Body of pancreas (tissue), 4 donors: ENCODE measurements at regions not wholly inside any gene's neighbourhood (a gene's known extent, or its start where the extent isn't known, plus 50 kb on each side); places are given as distances from the start of the nearest gene placed in this dataset.

Experiments used
- ATAC-seq: fragments of 150-250 bp; one replicate; pipeline ENCODE4 v1.9.1; 2016
- DNase-seq, 4 donors: peaks; one replicate each; pipeline ENCODE4 v3.0.0-alpha.2; 2019
- H3K27ac ChIP-seq, 4 donors: fragments of 200-600 bp; sonication (generic); 1 replicate in 3 of 4; 2 replicates in 1 of 4; pipeline versions ENCODE4 v1.5.1 to v1.6.1; 2016 to 2019; ENCODE audit warnings: mild to moderate bottlenecking in 1 of 4, mixed read lengths in 1 of 4, moderate library complexity in 1 of 4
- H3K27me3 ChIP-seq, 2 donors: fragments of 200-600 bp; sonication (generic); one replicate each; pipeline ENCODE4 v1.6.0; 2016; ENCODE audit warnings: mild to moderate bottlenecking in 1 of 2
- H3K36me3 ChIP-seq, 2 donors: fragments of 200-600 bp; sonication (generic); replicated peaks in 1 of 2; 2 replicates each; pipeline ENCODE4 v1.5.1; 2016; ENCODE audit warnings: low read depth in 2 of 2; ENCODE audit not compliant: insufficient read depth in 1 of 2
- H3K4me1 ChIP-seq: fragments of 200-600 bp; sonication (generic); one replicate; pipeline ENCODE4 v1.6.0; 2016
- H3K4me3 ChIP-seq, 2 donors: fragments of 200-600 bp; sonication (generic); 1 replicate in 1 of 2; 2 replicates in 1 of 2; pipeline ENCODE4 v1.5.1; 2016 to 2019
- H3K9me3 ChIP-seq, 3 donors: fragments of 200-600 bp; sonication (generic); 1 replicate in 2 of 3; 2 replicates in 1 of 3; pipeline ENCODE4 v1.5.1; 2016
- CTCF ChIP-seq, 7 experiments: fragments of 450-650 bp in 4 of 7; fragments of 200-600 bp in 3 of 7; sonication (generic) in 3 of 7; IDR thresholded peaks; one replicate each; pipeline ENCODE4 v1.5.1; 2016 to 2019; ENCODE audit warnings: antibody characterized with exemption in 7 of 7
- POLR2A ChIP-seq, 3 donors: fragments of 450-650 bp; IDR thresholded peaks; one replicate each; pipeline ENCODE4 v1.6.1; 2016; ENCODE audit warnings: antibody characterized with exemption in 3 of 3, mild to moderate bottlenecking in 2 of 3
- WGBS, 2 donors: methylation state at CpG; one replicate each; pipeline ENCODE4 v1.1.5; 2017; 5-methylcytosine and 5-hydroxymethylcytosine counted together
- intact Hi-C: fragments of 100-400 bp; cut with DNase I; formaldehyde crosslinking; loops from one replicate; pipeline ENCODE4 v1.15.1; 2023

GRCh38 chr20:50409495-50409894 is 100.7 kb upstream of the PTPN1 start:
- ATAC-seq (peak; percentile 21), DNase-seq (peak in 1 of 4 donors; percentile 58)
- 41 to 47% methylated on average over 3 of the region's 3 CpGs for whole genome bisulfite sequencing, 2 donors
- H3K27ac ChIP-seq: peak overlapping the region in 1 of 4 donors; percentile 22
- H3K4me3 ChIP-seq: no peak overlapping the region
- TF ChIP-seq POLR2A (IDR thresholded peaks at IDR 0.05): no peak
- TF ChIP-seq CTCF (IDR thresholded peaks at IDR 0.05): no peak
- no peaks in the 10 kb centered on the region for H3K36me3 ChIP-seq
- intact Hi-C loops: no loop called here
- peaks cover 24% of the 10 kb centered on the region for H3K4me1 ChIP-seq
- H3K27me3 ChIP-seq: no peaks in the 10 kb centered on the region
- no peaks in the 10 kb centered on the region for H3K9me3 ChIP-seq

DNA sequence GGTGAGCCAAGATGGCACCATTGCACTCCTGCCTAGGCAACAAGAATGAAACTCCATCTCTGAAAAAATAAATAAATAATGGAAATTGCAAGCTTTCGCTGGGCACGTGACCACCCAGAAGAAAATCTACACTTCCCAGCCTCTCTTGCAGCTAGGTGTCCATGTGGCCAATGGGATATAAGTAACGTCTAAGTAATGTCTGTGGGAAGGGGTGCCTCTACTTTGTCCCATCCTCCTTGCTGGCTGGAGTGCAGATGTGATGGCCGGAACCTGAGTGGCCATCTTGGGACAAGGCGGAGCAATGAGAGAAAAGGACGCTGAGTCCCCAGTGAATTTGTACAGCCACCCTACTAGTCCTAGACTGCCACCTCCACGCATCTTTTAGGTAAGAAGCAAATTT is 99.8 kb upstream of the PTPN1 start:
- 94 to 96% methylated on average over 7 of the region's 7 CpGs for WGBS, 2 donors
- Histone ChIP-seq H3K9me3 (no peaks in the 10 kb centered on the region), H3K36me3 (no peaks in the 10 kb centered on the region), H3K27me3 (no peaks in the 10 kb centered on the region), H3K4me3 (no peak overlapping the region), H3K27ac (no peak overlapping the region), H3K4me1 (peaks cover 32% of the 10 kb centered on the region)
- no peak for TF ChIP-seq CTCF (IDR thresholded peaks at IDR 0.05)
- TF ChIP-seq POLR2A (IDR thresholded peaks at IDR 0.05): no peak
- no peak for DNase-seq
- no peak for ATAC-seq
- intact Hi-C loops: no loop called here

GRCh38 chr20:50412069-50412468 is 98.1 kb upstream of the PTPN1 start:
- intact Hi-C loops: no loop called here
- TF ChIP-seq POLR2A (IDR thresholded peaks at IDR 0.05) (no peak), CTCF (IDR thresholded peaks at IDR 0.05) (no peak)
- Histone ChIP-seq H3K36me3 (no peaks in the 10 kb centered on the region), H3K9me3 (no peaks in the 10 kb centered on the region), H3K4me1 (peaks cover 49% of the 10 kb centered on the region), H3K27ac (peak overlapping the region in 1 of 4 donors; percentile 12), H3K27me3 (no peaks in the 10 kb centered on the region), H3K4me3 (no peak overlapping the region)
- ATAC-seq: no peak
- peak; percentile 39 to 52 (median 50) for DNase-seq
- 28 to 43% methylated on average over 6 of the region's 6 CpGs for WGBS, 2 donors

- H3K4me1 ChIP-seq: peaks cover 51% of the 10 kb centered on the region
- TF ChIP-seq CTCF (IDR thresholded peaks at IDR 0.05): no peak
- TF ChIP-seq POLR2A (IDR thresholded peaks at IDR 0.05): no peak
- no peaks in the 10 kb centered on the region for H3K9me3 ChIP-seq
- DNase-seq (no peak), ATAC-seq (no peak)
- 84 to 93% methylated on average over 5 to 7 of the region's 7 CpGs for WGBS, 2 donors
- H3K27me3 ChIP-seq: no peaks in the 10 kb centered on the region
- H3K27ac ChIP-seq: no peak overlapping the region
- no peaks in the 10 kb centered on the region for H3K36me3 ChIP-seq
- intact Hi-C loops: no loop called here
- no peak overlapping the region for H3K4me3 ChIP-seq
These were observed 97.7 kb upstream of the PTPN1 start for GRCh38 chr20:50412499-50412898.

DNA sequence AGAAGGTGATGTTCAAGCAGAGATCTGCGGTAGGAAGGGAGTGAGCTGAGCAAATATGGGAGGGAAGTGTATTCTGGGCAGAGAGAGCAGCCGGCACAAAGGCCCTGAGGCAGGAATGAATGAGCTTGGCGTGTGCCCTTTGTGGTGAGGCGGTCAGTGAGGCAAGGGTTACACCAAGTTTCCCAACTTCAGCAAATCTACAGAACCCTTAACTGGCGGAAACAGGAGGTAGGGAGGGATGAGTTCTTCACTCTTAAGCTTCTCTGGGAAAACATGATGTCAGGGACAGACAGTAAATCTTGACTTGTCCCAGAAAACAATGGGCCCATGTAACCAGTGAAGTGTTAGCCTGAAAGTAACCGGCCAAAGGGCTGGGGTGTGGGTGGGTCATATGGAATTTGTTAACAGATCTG is 97.1 kb upstream of the PTPN1 start:
- intact Hi-C loops: no loop called here
- peaks cover 55% of the 10 kb centered on the region for H3K4me1 ChIP-seq

More for the DNA sequence above, 97.1 kb upstream of the PTPN1 start:
- H3K4me3 ChIP-seq: no peak overlapping the region
- H3K36me3 ChIP-seq: no peaks in the 10 kb centered on the region
- WGBS, 2 donors: 76 to 82% methylated on average over 6 of the region's 6 CpGs
- no peaks in the 10 kb centered on the region for H3K27me3 ChIP-seq
- H3K9me3 ChIP-seq: no peaks in the 10 kb centered on the region
- TF ChIP-seq CTCF (IDR thresholded peaks at IDR 0.05) (no peak), POLR2A (IDR thresholded peaks at IDR 0.05) (no peak)
- H3K27ac ChIP-seq: no peak overlapping the region
- no peak for DNase-seq
- no peak for ATAC-seq
